ENCODE measurements at regions not wholly inside any gene's neighbourhood (a gene's known extent, or its start where the extent isn't known, plus 50 kb on each side); places are given as distances from the start of the nearest gene placed in this dataset.

DNA sequence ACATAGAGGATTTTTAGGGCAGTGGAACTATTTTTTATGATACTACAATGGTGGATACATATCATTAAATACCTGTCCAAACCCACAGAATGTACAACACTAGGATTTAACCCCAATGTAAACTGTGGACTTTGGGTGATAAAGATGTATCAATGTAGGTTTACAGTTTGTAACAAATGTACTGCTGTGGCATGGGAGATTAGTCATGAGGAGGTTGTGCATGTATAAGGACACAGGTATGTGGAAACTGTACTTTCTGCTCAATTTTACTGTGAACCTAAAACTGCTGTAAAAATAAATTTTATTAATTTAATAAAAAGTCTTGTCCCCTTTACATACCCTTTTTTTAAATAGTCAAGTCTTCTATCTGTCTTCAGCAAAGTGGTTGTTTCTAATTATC lies 322.5 kb upstream of the EPHA3 start:
- no peak overlapping the region for H3K4me3 ChIP-seq (ENCODE audit: low read length in 3 of 3)
- no peak overlapping the region for H3K27ac ChIP-seq (ENCODE audit: low read depth, low read length)
- H3K27me3 ChIP-seq (ENCODE audit: control insufficient read depth in 3 of 3, insufficient read depth in 3 of 3, low read length in 3 of 3), result no peaks in the 10 kb centered on the region
- H3K4me1 ChIP-seq (ENCODE audit: control insufficient read depth in 3 of 3, insufficient read depth in 3 of 3, low read length in 3 of 3), result no peaks in the 10 kb centered on the region
- no peak overlapping the region for H3K9ac ChIP-seq (ENCODE audit: low read depth in 1 of 3, low read length in 3 of 3)
- no peaks in the 10 kb centered on the region for H3K36me3 ChIP-seq (ENCODE audit: control insufficient read depth in 3 of 3, insufficient read depth in 3 of 3, low read length in 3 of 3)
- no peaks in the 10 kb centered on the region for H3K9me3 ChIP-seq (ENCODE audit: control insufficient read depth in 3 of 3, low read length in 3 of 3)

GRCh38 chr3:88785841-88786240 lies 321.6 kb upstream of the EPHA3 start:
- H3K27me3 ChIP-seq (ENCODE audit: control insufficient read depth in 3 of 3, insufficient read depth in 3 of 3, low read length in 3 of 3), result no peaks in the 10 kb centered on the region
- H3K36me3 ChIP-seq (ENCODE audit: control insufficient read depth in 3 of 3, insufficient read depth in 3 of 3, low read length in 3 of 3), result no peaks in the 10 kb centered on the region
- no peaks in the 10 kb centered on the region for H3K4me1 ChIP-seq (ENCODE audit: control insufficient read depth in 3 of 3, insufficient read depth in 3 of 3, low read length in 3 of 3)
- H3K4me3 ChIP-seq (ENCODE audit: low read length in 3 of 3), result no peak overlapping the region
- H3K9me3 ChIP-seq (ENCODE audit: control insufficient read depth in 3 of 3, low read length in 3 of 3), result no peaks in the 10 kb centered on the region
- no peak overlapping the region for H3K9ac ChIP-seq (ENCODE audit: low read depth in 1 of 3, low read length in 3 of 3)
- H3K27ac ChIP-seq (ENCODE audit: low read depth, low read length), result no peak overlapping the region

DNA sequence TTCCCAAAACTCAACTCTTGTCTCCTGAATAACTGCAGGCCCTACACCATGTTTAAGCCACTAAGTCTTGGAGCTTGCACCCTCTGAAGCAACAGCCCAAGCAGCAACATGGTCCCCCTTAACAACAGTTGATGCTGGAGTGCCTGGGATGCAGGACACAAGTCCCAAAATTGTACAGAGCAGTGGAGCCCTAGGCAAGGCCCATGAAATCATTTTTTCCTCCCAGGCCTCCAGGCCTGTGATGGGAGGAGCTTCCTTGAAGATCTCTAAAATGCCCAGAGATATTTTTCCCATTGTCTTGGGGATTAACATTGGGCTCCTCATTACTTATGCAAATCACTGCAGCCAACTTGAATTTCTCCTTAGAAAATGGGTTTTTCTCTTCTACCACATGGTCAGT lies 311.9 kb upstream of the EPHA3 start:
- Histone ChIP-seq H3K36me3 (ENCODE audit: control insufficient read depth in 3 of 3, insufficient read depth in 3 of 3, low read length in 3 of 3) (no peaks in the 10 kb centered on the region), H3K27ac (ENCODE audit: low read depth, low read length) (no peak overlapping the region), H3K27me3 (ENCODE audit: control insufficient read depth in 3 of 3, insufficient read depth in 3 of 3, low read length in 3 of 3) (no peaks in the 10 kb centered on the region), H3K9me3 (ENCODE audit: control insufficient read depth in 3 of 3, low read length in 3 of 3) (peaks cover 3% of the 10 kb centered on the region in 3 donors), H3K4me3 (ENCODE audit: low read length in 3 of 3) (no peak overlapping the region), H3K9ac (ENCODE audit: low read depth in 1 of 3, low read length in 3 of 3) (no peak overlapping the region), H3K4me1 (ENCODE audit: control insufficient read depth in 3 of 3, insufficient read depth in 3 of 3, low read length in 3 of 3) (no peaks in the 10 kb centered on the region)

GRCh38 chr3:88807491-88808105 lies 299.8 kb upstream of the EPHA3 start:
- no peaks in the 10 kb centered on the region for H3K27me3 ChIP-seq (ENCODE audit: control insufficient read depth in 3 of 3, insufficient read depth in 3 of 3, low read length in 3 of 3)
- H3K4me1 ChIP-seq (ENCODE audit: control insufficient read depth in 3 of 3, insufficient read depth in 3 of 3, low read length in 3 of 3), result no peaks in the 10 kb centered on the region
- H3K9ac ChIP-seq (ENCODE audit: low read depth in 1 of 3, low read length in 3 of 3), result no peak overlapping the region
- no peak overlapping the region for H3K4me3 ChIP-seq (ENCODE audit: low read length in 3 of 3)
- H3K36me3 ChIP-seq (ENCODE audit: control insufficient read depth in 3 of 3, insufficient read depth in 3 of 3, low read length in 3 of 3), result no peaks in the 10 kb centered on the region
- H3K9me3 ChIP-seq (ENCODE audit: control insufficient read depth in 3 of 3, low read length in 3 of 3), result no peaks in the 10 kb centered on the region
- H3K27ac ChIP-seq (ENCODE audit: low read depth, low read length), result no peak overlapping the region

DNA sequence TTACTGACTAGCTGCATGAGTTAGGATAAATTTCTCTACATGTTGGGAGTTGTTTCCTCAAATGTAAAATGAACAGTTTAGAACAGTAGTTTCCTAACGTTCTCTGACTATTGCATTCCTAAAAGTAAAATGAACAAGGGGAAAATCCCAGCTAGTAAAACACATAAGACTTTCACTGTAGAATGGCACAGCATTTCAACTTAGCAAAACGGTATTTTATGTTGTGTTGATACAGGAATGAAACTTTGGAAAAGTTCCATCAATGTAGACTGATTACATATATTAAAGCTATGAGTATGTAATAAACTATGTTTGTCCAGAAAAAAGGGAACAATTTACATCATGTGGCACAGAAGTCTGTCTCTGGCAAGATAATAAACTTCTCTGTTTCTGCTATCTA lies 297.4 kb upstream of the EPHA3 start:
- Histone ChIP-seq H3K4me3 (ENCODE audit: low read length in 3 of 3) (no peak overlapping the region), H3K9ac (ENCODE audit: low read depth in 1 of 3, low read length in 3 of 3) (no peak overlapping the region), H3K27ac (ENCODE audit: low read depth, low read length) (no peak overlapping the region), H3K27me3 (ENCODE audit: control insufficient read depth in 3 of 3, insufficient read depth in 3 of 3, low read length in 3 of 3) (no peaks in the 10 kb centered on the region), H3K36me3 (ENCODE audit: control insufficient read depth in 3 of 3, insufficient read depth in 3 of 3, low read length in 3 of 3) (no peaks in the 10 kb centered on the region), H3K9me3 (ENCODE audit: control insufficient read depth in 3 of 3, low read length in 3 of 3) (no peaks in the 10 kb centered on the region), H3K4me1 (ENCODE audit: control insufficient read depth in 3 of 3, insufficient read depth in 3 of 3, low read length in 3 of 3) (no peaks in the 10 kb centered on the region)

- Histone ChIP-seq H3K9ac (ENCODE audit: low read depth in 1 of 3, low read length in 3 of 3) (no peak overlapping the region), H3K27me3 (ENCODE audit: control insufficient read depth in 3 of 3, insufficient read depth in 3 of 3, low read length in 3 of 3) (no peaks in the 10 kb centered on the region), H3K27ac (ENCODE audit: low read depth, low read length) (no peak overlapping the region), H3K4me3 (ENCODE audit: low read length in 3 of 3) (no peak overlapping the region), H3K4me1 (ENCODE audit: control insufficient read depth in 3 of 3, insufficient read depth in 3 of 3, low read length in 3 of 3) (no peaks in the 10 kb centered on the region), H3K36me3 (ENCODE audit: control insufficient read depth in 3 of 3, insufficient read depth in 3 of 3, low read length in 3 of 3) (no peaks in the 10 kb centered on the region), H3K9me3 (ENCODE audit: control insufficient read depth in 3 of 3, low read length in 3 of 3) (no peaks in the 10 kb centered on the region)
Observed at GRCh38 chr3:88810455-88810854, 297.0 kb upstream of the EPHA3 start.

GRCh38 chr3:88811096-88811495 lies 296.3 kb upstream of the EPHA3 start:
- H3K36me3 ChIP-seq (ENCODE audit: control insufficient read depth in 3 of 3, insufficient read depth in 3 of 3, low read length in 3 of 3), result no peaks in the 10 kb centered on the region
- H3K9ac ChIP-seq (ENCODE audit: low read depth in 1 of 3, low read length in 3 of 3), result no peak overlapping the region
- H3K9me3 ChIP-seq (ENCODE audit: control insufficient read depth in 3 of 3, low read length in 3 of 3), result no peaks in the 10 kb centered on the region
- H3K27ac ChIP-seq (ENCODE audit: low read depth, low read length), result no peak overlapping the region
- no peaks in the 10 kb centered on the region for H3K27me3 ChIP-seq (ENCODE audit: control insufficient read depth in 3 of 3, insufficient read depth in 3 of 3, low read length in 3 of 3)
- no peak overlapping the region for H3K4me3 ChIP-seq (ENCODE audit: low read length in 3 of 3)
- H3K4me1 ChIP-seq (ENCODE audit: control insufficient read depth in 3 of 3, insufficient read depth in 3 of 3, low read length in 3 of 3), result no peaks in the 10 kb centered on the region

GRCh38 chr3:88812576-88812975 lies 294.8 kb upstream of the EPHA3 start:
- Histone ChIP-seq H3K27me3 (ENCODE audit: control insufficient read depth in 3 of 3, insufficient read depth in 3 of 3, low read length in 3 of 3) (no peaks in the 10 kb centered on the region), H3K27ac (ENCODE audit: low read depth, low read length) (no peak overlapping the region), H3K36me3 (ENCODE audit: control insufficient read depth in 3 of 3, insufficient read depth in 3 of 3, low read length in 3 of 3) (no peaks in the 10 kb centered on the region), H3K9ac (ENCODE audit: low read depth in 1 of 3, low read length in 3 of 3) (no peak overlapping the region), H3K9me3 (ENCODE audit: control insufficient read depth in 3 of 3, low read length in 3 of 3) (no peaks in the 10 kb centered on the region), H3K4me3 (ENCODE audit: low read length in 3 of 3) (no peak overlapping the region), H3K4me1 (ENCODE audit: control insufficient read depth in 3 of 3, insufficient read depth in 3 of 3, low read length in 3 of 3) (no peaks in the 10 kb centered on the region)

DNA sequence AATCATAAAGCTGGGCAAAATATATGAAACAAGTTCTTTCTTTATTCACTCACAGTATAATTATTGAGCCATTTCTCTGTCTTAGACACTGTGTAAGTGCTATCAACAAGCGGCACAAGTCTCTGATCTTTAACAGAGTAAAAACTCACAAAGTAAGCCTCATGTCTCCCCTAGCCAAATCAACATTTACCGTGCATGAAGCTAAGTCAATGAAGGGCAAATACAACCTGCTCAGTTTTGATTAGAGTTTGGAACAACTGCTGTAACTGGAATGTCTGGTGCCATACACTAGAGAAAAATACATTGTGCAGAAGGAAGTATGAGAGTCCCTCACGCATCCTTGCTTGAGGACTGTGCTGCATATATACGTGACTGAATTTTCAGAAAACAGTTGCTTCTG lies 291.0 kb upstream of the EPHA3 start:
- Histone ChIP-seq H3K36me3 (ENCODE audit: control insufficient read depth in 3 of 3, insufficient read depth in 3 of 3, low read length in 3 of 3) (no peaks in the 10 kb centered on the region), H3K27ac (ENCODE audit: low read depth, low read length) (no peak overlapping the region), H3K9ac (ENCODE audit: low read depth in 1 of 3, low read length in 3 of 3) (no peak overlapping the region), H3K4me1 (ENCODE audit: control insufficient read depth in 3 of 3, insufficient read depth in 3 of 3, low read length in 3 of 3) (no peaks in the 10 kb centered on the region), H3K27me3 (ENCODE audit: control insufficient read depth in 3 of 3, insufficient read depth in 3 of 3, low read length in 3 of 3) (no peaks in the 10 kb centered on the region), H3K4me3 (ENCODE audit: low read length in 3 of 3) (no peak overlapping the region), H3K9me3 (ENCODE audit: control insufficient read depth in 3 of 3, low read length in 3 of 3) (no peaks in the 10 kb centered on the region)

DNA sequence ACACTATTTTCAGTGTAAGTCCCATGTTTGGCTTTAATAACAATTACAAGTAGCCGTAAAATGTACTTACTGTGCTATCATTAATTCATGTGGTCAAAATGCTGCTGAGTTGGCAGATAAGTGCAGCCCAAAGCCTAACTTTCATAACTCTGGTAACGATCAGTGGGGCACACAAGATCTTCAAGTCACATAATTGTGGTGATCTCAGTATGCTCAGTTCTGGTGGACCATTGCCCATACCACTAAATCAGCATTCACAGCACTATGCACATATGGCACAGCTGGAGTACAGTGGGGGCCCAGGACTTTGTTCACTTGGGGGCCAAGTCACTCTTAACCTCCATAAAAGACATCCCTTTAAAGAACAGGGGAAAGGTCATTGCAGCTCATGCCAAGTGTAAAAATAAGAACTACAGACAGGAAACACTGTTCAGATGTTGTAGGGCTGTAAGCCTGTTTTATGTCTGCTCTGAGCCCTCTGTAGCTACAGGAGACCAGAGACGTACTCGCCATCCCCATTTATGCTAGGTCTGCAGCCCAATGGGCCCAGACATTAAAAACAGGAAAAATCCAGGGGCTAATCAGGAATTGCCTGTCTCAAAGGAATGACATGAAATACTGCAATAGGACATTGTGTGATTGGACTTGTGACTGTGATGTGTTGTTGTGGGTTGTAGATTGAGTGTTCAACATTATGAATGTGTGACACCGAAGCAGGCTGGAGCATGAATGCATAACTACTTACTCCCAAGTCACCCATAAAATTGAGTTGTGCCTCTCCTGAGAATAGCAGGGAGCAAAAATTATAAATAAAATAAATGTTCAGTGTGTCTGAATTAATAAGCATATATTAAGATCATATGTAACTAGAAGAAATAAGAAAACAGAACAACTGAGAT lies 282.5 kb upstream of the EPHA3 start:
- Histone ChIP-seq H3K4me1 (ENCODE audit: control insufficient read depth in 3 of 3, insufficient read depth in 3 of 3, low read length in 3 of 3) (no peaks in the 10 kb centered on the region), H3K36me3 (ENCODE audit: control insufficient read depth in 3 of 3, insufficient read depth in 3 of 3, low read length in 3 of 3) (no peaks in the 10 kb centered on the region), H3K4me3 (ENCODE audit: low read length in 3 of 3) (no peak overlapping the region), H3K27me3 (ENCODE audit: control insufficient read depth in 3 of 3, insufficient read depth in 3 of 3, low read length in 3 of 3) (no peaks in the 10 kb centered on the region), H3K9ac (ENCODE audit: low read depth in 1 of 3, low read length in 3 of 3) (no peak overlapping the region), H3K9me3 (ENCODE audit: control insufficient read depth in 3 of 3, low read length in 3 of 3) (no peaks in the 10 kb centered on the region), H3K27ac (ENCODE audit: low read depth, low read length) (no peak overlapping the region)

Measured in skeletal muscle tissue (tissue), 3 donors.